HG03439 (cell line): ENCODE measurements at regions not wholly inside any gene's neighbourhood (a gene's known extent, or its start where the extent isn't known, plus 50 kb on each side); places are given as distances from the start of the nearest gene placed in this dataset.

Source experiments
- ATAC-seq: cut with Tn5 transposase; IDR thresholded peaks from one replicate; pipeline ENCODE4 v1.9.1; 2021; ENCODE audit warnings: mild to moderate bottlenecking, moderate library complexity; ENCODE audit not compliant: unreplicated experiment

DNA sequence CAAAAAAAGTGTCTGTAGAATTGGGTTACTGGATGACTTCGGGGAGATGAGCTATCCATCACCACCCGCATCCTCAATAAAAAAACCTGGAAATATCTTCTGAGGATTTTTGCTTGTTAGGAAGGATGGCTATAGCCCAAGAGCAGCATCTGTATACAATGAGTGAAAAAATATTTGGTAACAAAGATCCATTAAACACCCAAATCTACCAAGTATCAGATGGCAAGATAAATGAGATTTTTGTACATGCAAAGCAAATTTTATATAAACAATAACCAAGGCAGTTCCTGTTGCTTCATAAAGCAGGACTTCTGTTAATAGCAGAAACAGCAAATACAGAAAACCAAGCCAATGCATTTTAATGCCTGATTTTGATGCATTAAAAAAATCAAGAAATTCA lies 166.6 kb downstream of the SLC28A3 start:
- no peak for ATAC-seq

DNA sequence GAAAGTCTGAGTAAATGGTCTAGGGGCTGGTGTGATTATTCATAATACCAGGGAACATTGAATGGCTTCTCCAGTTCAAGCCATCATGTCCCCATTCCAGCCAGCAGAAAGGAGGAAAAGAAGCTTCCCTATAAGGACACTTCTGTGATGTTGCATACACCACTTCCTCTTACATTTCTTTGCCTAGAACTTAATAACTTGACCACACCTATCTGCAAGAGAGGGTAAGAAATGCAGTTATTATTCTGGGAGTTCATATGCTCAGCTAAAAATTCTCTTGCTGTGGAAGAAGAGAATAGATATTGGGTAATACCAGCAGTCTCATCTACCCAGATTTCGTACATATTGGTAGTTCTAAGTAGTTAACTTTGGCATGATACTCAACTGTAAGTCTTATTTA lies 166.1 kb downstream of the SLC28A3 start:
- no peak for ATAC-seq

DNA sequence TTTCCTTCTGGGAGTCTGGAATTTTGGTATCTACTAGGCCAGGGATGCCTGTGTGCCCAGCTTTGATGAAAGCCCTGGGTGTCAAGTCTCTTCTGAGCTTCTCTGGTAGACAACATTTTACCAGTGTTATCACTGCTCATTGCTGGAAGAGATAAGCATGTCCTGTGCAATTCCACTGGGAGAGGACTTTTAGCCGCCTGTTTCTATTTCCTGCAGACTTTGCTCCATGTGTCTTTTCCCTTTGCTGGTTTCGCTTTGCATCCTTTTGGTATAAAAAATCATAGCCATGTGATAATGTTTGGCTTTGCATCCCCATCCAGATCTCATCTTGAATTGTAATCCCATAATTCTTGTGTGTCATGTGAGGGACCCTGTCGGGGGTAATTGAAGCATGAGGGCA lies 163.2 kb downstream of the SLC28A3 start:
- ATAC-seq = no peak

DNA sequence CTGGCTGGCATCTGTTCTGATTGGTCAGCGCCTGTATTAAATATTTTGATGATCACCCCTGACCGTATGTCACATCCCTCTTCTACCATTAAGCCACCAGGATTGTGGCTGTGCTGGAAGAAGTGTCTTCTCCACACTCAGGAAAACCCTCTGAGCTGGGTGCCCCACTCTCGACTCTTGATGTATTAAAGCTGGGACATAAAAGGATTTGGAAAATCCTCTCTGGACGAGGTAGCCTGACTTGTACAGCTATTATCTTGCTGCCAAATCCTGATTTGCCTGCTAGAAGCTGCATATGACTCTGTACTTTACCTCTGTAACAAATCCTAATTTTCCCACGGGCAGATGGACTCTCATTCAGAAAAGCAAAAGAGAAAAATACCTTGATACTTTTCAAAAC lies 161.0 kb downstream of the SLC28A3 start:
- ATAC-seq = no peak

DNA sequence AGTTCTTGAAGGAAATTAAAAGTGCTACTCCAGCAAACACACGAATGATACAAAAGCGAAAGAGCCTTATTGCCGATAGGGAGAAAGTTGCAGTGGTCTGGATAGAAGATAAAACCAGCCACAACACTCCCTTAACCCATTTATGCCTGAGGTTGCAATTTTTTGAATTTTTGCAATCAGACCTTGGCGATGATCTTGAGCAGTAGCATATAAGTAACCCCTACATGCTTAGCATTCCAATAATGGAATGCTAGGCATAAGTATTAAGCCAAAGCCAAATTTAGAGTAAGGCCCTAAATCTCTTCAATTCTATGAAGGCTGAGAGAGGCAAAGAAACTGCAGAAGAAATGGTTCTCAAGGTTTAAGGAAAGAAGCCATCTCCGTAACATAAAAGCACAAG lies 153.5 kb downstream of the SLC28A3 start:
- no peak for ATAC-seq

DNA sequence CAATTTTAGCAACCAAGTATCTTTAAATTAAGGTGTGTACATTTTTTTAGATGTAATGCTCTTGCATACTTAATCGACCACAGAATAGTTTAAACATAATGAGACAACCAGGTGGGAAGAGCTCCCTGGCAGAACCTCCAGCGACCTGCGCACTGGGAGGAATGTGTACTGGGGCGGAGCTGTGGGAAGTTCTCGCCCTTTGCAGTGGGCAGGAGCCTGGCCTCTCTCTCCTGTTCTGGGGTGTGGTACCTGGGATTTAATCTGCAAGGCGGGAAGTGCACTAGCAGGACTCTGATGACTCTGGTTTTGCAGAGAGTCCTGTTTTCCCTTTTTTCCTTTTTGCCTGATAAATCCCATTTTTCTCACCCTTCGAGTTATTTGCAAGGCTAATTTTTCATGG lies 150.7 kb downstream of the SLC28A3 start:
- no peak for ATAC-seq

DNA sequence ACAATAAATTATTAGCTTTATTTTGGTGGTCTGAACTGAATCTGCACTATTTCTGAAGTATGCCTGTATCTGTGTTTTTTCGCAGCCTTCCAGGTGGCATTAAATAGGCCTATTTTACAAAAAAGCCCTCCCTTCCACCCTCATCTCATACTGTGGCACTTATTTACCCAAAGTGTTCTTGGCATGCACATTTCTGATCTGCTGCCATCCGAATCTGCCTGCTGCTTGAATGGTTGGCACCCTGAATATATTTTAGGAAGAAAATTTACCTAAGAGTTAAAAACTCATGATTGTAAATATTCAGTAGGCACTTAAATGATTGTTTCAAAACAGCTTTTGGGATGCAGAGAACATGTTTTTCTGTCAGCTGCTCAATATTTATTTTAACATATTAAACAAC lies 150.1 kb downstream of the SLC28A3 start:
- no peak for ATAC-seq

DNA sequence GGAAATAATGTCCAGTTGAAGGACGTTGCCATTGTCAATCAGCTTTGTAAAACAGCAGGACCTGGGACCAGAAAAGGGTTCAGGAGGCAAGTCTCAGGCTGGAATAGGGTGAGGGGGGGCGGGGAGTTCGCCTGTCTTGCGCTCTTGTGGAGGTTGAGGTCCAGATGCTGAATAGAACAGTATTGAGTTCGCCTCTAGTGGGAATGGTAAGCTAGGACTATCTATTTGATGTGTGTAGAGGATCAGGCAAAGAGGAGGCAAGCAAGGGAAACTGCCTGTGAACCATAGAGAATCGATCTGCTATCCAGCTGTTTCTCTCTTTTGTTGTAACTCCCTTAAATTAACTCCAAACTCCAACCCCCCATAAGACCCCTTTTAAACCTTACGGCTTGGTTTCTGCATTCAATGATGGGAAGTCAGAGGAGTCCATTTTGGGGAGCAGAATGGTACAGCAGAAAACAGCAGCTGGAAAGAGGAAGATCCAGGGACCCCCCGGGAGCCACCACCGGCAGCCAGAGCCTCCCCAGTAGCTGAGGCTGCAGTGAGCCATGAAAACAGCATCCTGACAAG lies 133.7 kb downstream of the SLC28A3 start:
- ATAC-seq = no peak

DNA sequence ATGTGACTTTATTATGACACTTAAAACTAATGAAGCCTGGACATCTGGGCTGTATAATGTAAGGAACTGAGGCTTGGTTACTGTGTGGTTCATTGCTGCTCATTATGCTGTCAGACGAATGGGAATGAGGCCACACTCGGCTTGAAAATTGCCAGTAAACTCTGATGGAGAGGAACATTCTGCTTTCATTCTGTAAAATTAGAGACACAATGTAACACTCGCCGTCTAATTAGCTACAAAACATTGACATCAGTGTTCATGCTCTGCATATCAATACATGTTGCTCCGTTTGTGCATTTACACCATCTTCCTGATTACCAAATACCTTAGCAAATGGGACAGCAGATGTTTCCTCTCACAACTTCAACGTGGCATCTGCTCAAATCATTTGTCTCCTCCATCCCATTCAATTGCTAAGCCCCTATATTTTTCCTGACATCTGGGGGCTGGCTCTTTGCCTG lies 133.0 kb downstream of the SLC28A3 start:
- no peak for ATAC-seq

DNA sequence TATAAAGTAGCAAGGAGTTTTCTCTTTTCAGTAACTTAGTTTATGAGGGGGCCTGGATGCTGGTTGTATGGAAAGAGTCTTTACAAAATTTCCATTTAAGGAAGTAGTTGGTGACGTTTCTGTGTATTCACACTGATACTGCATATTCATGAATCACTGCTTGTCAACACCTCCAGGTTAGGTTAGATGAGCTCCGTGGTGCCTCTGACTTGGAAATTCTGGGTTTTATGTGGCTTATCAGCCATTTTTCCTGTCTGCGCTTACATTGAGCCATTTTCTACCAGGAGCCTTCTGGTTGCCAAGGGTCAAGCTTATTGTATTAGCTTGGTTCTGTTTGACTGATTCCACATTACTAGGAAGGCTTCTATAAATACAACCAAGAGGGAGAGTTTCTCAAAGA lies 128.3 kb downstream of the SLC28A3 start:
- no peak for ATAC-seq

DNA sequence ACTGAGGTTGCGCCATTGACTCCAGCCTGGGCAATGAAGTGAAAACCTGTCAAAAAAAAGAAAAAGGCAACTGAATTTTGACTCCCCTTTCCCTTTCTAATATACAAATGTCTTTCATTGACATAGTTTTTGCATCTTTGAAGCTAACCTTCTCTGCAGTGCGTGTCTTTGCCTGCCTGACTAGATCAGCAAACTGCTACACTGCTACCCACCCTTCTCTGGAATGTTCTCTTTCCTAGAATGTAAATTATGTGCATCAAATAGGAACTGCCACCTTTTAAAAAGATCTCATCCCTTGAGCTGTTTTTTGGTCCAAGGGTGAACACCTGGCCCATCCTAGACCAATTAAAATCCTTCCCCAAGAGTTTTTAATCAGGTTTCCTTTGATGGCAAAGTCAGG lies 127.6 kb downstream of the SLC28A3 start:
- no peak for ATAC-seq

DNA sequence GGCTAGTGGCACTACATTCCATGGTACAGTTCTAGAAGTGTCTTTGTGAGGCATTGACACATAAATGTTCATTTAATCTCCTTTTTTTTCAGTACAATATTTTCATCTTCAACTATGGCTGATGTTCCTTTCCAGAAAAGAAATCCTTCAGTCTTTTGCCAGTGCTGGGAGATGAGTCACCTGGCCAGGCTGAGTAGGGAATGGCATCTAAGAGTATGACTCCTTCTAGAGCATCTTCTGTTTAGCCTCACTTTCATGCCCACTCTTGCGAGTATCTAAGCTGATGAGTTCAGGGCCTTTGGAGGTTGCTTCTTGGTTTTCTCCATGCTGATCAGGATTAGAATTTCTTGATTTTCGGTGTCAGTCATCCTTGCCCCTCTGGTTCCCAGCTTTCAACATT lies 124.4 kb downstream of the SLC28A3 start:
- ATAC-seq = no peak

DNA sequence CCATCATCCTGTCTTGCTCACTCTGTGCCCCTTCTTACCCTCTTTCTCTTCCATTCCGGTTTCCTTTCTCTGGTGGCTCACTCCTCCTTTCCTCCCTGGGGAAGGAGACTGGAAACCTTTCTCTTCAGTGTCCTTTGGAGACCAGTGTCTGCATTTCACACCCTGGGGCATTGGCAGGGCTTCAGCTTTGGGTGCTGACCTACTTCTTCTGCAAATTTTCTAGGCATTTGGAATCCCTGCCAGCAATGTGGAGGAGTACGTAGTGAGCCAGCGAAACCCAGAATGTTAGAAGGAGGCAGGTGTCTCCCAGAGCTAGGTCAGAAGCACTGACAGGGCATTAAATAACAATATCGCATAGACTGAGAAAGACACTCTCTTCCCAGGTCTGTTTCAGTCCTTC lies 122.2 kb downstream of the SLC28A3 start:
- no peak for ATAC-seq

DNA sequence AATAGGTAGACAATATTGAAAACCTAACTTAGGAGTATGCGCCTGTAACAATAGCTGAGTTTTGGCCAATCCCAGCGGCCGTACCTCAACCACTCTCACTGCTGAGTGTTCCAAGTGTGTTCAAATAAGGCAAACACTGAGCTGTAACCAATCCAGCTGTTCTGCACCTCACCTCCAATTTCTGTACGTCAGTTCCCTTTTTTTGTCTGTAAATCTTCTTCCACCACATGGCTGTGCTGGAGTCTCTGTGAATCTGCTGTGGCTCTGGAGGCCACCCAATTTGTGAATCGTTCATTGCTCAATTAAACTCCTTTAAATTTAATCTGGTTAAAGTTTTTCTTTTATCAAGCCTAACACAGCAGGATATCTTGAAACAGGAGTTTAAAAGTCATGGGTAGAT lies 116.3 kb downstream of the SLC28A3 start:
- ATAC-seq = no peak
